ENCODE measurements at regions not wholly inside any gene's neighbourhood (a gene's known extent, or its start where the extent isn't known, plus 50 kb on each side); places are given as distances from the start of the nearest gene placed in this dataset.

DNA sequence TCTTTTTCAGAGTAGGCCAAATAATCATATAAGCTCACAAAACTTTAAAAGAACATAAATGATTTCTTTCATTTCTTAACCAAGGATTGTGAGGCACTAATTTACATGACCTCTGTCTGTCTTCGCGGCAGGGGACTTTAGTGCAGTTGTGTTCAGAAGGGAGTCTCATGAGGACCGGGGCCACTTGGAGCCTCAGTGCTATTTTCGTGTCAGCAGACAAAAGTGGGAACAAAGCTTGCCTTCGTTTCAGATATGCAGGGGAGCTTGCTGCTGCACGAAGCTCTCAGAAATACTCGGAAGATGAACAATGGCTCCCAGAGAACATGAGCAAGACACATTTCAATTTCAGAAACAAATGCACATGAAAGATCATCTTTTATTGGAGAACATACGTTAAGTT lies 497.0 kb downstream of the CDH26 start:
- TF ChIP-seq RXRA (IDR thresholded peaks at IDR 0.05; ENCODE audit: borderline replicate concordance, low read depth) (no peak), JUND (IDR thresholded peaks at IDR 0.05) (no peak), RFX5 (IDR thresholded peaks at IDR 0.05; ENCODE audit: low read length) (no peak), GATA2 (CRISPR knock-in tag; IDR thresholded peaks at IDR 0.05) (no peak), NRF1 (IDR thresholded peaks at IDR 0.05; ENCODE audit: low read depth, low read length) (no peak), RAD21 (IDR thresholded peaks at IDR 0.05; ENCODE audit: low read length) (no peak), RCOR1 (IDR thresholded peaks at IDR 0.05; ENCODE audit: low read length) (no peak), SMC3 (IDR thresholded peaks at IDR 0.05; ENCODE audit: low read depth, low read length) (no peak), EP300 (IDR thresholded peaks at IDR 0.05; ENCODE audit: borderline replicate concordance in 1 of 2, low read depth in 1 of 2, low read length in 1 of 2) (no peak), POLR2AphosphoS5 (IDR thresholded peaks at IDR 0.05; ENCODE audit: low read depth, low read length) (no peak)
- TF ChIP-seq, protein P1, sequence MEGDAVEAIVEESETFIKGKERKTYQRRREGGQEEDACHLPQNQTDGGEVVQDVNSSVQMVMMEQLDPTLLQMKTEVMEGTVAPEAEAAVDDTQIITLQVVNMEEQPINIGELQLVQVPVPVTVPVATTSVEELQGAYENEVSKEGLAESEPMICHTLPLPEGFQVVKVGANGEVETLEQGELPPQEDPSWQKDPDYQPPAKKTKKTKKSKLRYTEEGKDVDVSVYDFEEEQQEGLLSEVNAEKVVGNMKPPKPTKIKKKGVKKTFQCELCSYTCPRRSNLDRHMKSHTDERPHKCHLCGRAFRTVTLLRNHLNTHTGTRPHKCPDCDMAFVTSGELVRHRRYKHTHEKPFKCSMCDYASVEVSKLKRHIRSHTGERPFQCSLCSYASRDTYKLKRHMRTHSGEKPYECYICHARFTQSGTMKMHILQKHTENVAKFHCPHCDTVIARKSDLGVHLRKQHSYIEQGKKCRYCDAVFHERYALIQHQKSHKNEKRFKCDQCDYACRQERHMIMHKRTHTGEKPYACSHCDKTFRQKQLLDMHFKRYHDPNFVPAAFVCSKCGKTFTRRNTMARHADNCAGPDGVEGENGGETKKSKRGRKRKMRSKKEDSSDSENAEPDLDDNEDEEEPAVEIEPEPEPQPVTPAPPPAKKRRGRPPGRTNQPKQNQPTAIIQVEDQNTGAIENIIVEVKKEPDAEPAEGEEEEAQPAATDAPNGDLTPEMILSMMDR (IDR thresholded peaks at IDR 0.05), result no peak
- TF ChIP-seq, protein P2, sequence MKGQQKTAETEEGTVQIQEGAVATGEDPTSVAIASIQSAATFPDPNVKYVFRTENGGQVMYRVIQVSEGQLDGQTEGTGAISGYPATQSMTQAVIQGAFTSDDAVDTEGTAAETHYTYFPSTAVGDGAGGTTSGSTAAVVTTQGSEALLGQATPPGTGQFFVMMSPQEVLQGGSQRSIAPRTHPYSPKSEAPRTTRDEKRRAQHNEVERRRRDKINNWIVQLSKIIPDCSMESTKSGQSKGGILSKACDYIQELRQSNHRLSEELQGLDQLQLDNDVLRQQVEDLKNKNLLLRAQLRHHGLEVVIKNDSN (IDR thresholded peaks at IDR 0.05; ENCODE audit: borderline replicate concordance, low read depth), result no peak

Measured in SK-N-SH (cell line).